ENCODE measurements at regions not wholly inside any gene's neighbourhood (a gene's known extent, or its start where the extent isn't known, plus 50 kb on each side); places are given as distances from the start of the nearest gene placed in this dataset.
"Not testable (repeated sequence)": the region's sequence is repeated elsewhere in the genome, so short reads cannot be mapped to it uniquely, and the experiment has no call there.

- no peak for DNase-seq
Observed at GRCh38 chr6:19156443-19156842, 680.7 kb upstream of the ID4 start.

GRCh38 chr6:19157486-19157885 is 679.7 kb upstream of the ID4 start:
- DNase-seq, result no peak

GRCh38 chr6:19158586-19158985 is 678.6 kb upstream of the ID4 start:
- no peak for DNase-seq

- no peak for DNase-seq
Observed at GRCh38 chr6:19159089-19159488, 678.1 kb upstream of the ID4 start.

GRCh38 chr6:19159561-19159960 is 677.6 kb upstream of the ID4 start:
- no peak for DNase-seq

- no peak for DNase-seq
Observed at GRCh38 chr6:19160081-19160730, 677.0 kb upstream of the ID4 start.

- DNase-seq, result no peak
Observed at GRCh38 chr6:19167251-19167650, 669.9 kb upstream of the ID4 start.

GRCh38 chr6:19169366-19169765 is 667.8 kb upstream of the ID4 start:
- DNase-seq, result no peak

- peak; percentile 26 for DNase-seq
Observed at GRCh38 chr6:19175023-19175422, 662.1 kb upstream of the ID4 start.

GRCh38 chr6:19180348-19181072 is 656.7 kb upstream of the ID4 start:
- DNase-seq, result peak; percentile 92

GRCh38 chr6:19181211-19181610 is 656.0 kb upstream of the ID4 start:
- peak; percentile 40 for DNase-seq

- no peak for DNase-seq
Observed at GRCh38 chr6:19193624-19194023, 643.5 kb upstream of the ID4 start.

GRCh38 chr6:19204445-19204844 is 632.7 kb upstream of the ID4 start:
- DNase-seq, result no peak

- no peak for DNase-seq
Observed at GRCh38 chr6:19205076-19205475, 632.1 kb upstream of the ID4 start.

GRCh38 chr6:19209202-19209601 is 628.0 kb upstream of the ID4 start:
- no peak for DNase-seq

- no peak for DNase-seq
Observed at GRCh38 chr6:19210849-19211590, 626.1 kb upstream of the ID4 start.

- DNase-seq, result no peak
Observed at GRCh38 chr6:19214231-19214630, 622.9 kb upstream of the ID4 start.

- no peak for DNase-seq
Observed at GRCh38 chr6:19219931-19220330, 617.2 kb upstream of the ID4 start.

GRCh38 chr6:19231878-19232561 is 605.1 kb upstream of the ID4 start:
- DNase-seq, result no peak

- DNase-seq, result no peak
Observed at GRCh38 chr6:19245656-19246055, 591.5 kb upstream of the ID4 start.

GRCh38 chr6:19247181-19247580 is 590.0 kb upstream of the ID4 start:
- DNase-seq, result not testable (repeated sequence)

- not testable (repeated sequence) for DNase-seq
Observed at GRCh38 chr6:19256123-19256522, 581.0 kb upstream of the ID4 start.

Measured in muscle of arm (tissue), 1 donor.